ENCODE measurements at regions not wholly inside any gene's neighbourhood (a gene's known extent, or its start where the extent isn't known, plus 50 kb on each side); places are given as distances from the start of the nearest gene placed in this dataset.

GRCh38 chr5:118679264-118679940 lies 308.9 kb downstream of the DTWD2 start:
- in situ Hi-C loops (cut with HindIII; ENCODE audit: low sequenced_read_pairs), result no loop called here
- H3K4me3 ChIP-seq (ENCODE audit: low read depth, low read length), result no peak overlapping the region
- DNase-seq (ENCODE audit: low read depth), result peak; percentile 28
- TF ChIP-seq CTCF (IDR thresholded peaks at IDR 0.05; ENCODE audit: low read depth, low read length, missing control alignments), result no peak

GRCh38 chr5:118678746-118679145 lies 309.6 kb downstream of the DTWD2 start:
- no peak for DNase-seq (ENCODE audit: low read depth)
- in situ Hi-C loops (cut with HindIII; ENCODE audit: low sequenced_read_pairs), result no loop called here
- no peak for TF ChIP-seq CTCF (IDR thresholded peaks at IDR 0.05; ENCODE audit: low read depth, low read length, missing control alignments)
- H3K4me3 ChIP-seq (ENCODE audit: low read depth, low read length), result no peak overlapping the region

- H3K4me3 ChIP-seq (ENCODE audit: low read depth, low read length), result no peak overlapping the region
- in situ Hi-C loops (cut with HindIII; ENCODE audit: low sequenced_read_pairs), result no loop called here
- no peak for DNase-seq (ENCODE audit: low read depth)
- no peak for TF ChIP-seq CTCF (IDR thresholded peaks at IDR 0.05; ENCODE audit: low read depth, low read length, missing control alignments)
Measured at GRCh38 chr5:118675247-118675646, 313.1 kb downstream of the DTWD2 start.

GRCh38 chr5:118657576-118657975 lies 330.8 kb downstream of the DTWD2 start:
- H3K4me3 ChIP-seq (ENCODE audit: low read depth, low read length), result no peak overlapping the region
- in situ Hi-C loops (cut with HindIII; ENCODE audit: low sequenced_read_pairs), result no loop called here
- no peak for DNase-seq (ENCODE audit: low read depth)
- no peak for TF ChIP-seq CTCF (IDR thresholded peaks at IDR 0.05; ENCODE audit: low read depth, low read length, missing control alignments)

- in situ Hi-C loops (cut with HindIII; ENCODE audit: low sequenced_read_pairs), result no loop called here
- TF ChIP-seq CTCF (IDR thresholded peaks at IDR 0.05; ENCODE audit: low read depth, low read length, missing control alignments), result no peak
- no peak overlapping the region for H3K4me3 ChIP-seq (ENCODE audit: low read depth, low read length)
- no peak for DNase-seq (ENCODE audit: low read depth)
Measured at GRCh38 chr5:118653872-118654271, 334.5 kb downstream of the DTWD2 start.

- in situ Hi-C loops (cut with HindIII; ENCODE audit: low sequenced_read_pairs), result no loop called here
- no peak for TF ChIP-seq CTCF (IDR thresholded peaks at IDR 0.05; ENCODE audit: low read depth, low read length, missing control alignments)
- H3K4me3 ChIP-seq (ENCODE audit: low read depth, low read length), result no peak overlapping the region
- no peak for DNase-seq (ENCODE audit: low read depth)
Measured at GRCh38 chr5:118653183-118653582, 335.2 kb downstream of the DTWD2 start.
